Spleen (tissue), 11 donors: ENCODE measurements at regions not wholly inside any gene's neighbourhood (a gene's known extent, or its start where the extent isn't known, plus 50 kb on each side); places are given as distances from the start of the nearest gene placed in this dataset.

Experiments
- DNase-seq: peaks from one replicate; pipeline ENCODE4 v3.0.0-alpha.2; 2020
- H3K27ac ChIP-seq, 8 donors: fragments of 200-600 bp; sonication (generic) in 7 of 8; 1 replicate in 4 of 8; 2 replicates in 4 of 8; pipeline versions ENCODE4 v1.5.0 to v1.8.0; 2016 to 2021; ENCODE audit warnings: inconsistent platforms in 4 of 8, mild to moderate bottlenecking in 4 of 8, moderate library complexity in 1 of 8
- H3K27me3 ChIP-seq, 7 donors: fragments of 200-600 bp; sonication (generic) in 6 of 7; replicated peaks in 1 of 7; 1 replicate in 4 of 7; 2 replicates in 3 of 7; pipeline versions ENCODE4 v1.5.0 to v1.8.0; 2016 to 2021; ENCODE audit warnings: inconsistent platforms in 3 of 7, mild to moderate bottlenecking in 1 of 7
- H3K36me3 ChIP-seq, 6 donors: fragments of 200-600 bp; sonication (generic) in 5 of 6; 1 replicate in 4 of 6; 2 replicates in 2 of 6; pipeline versions ENCODE4 v1.5.0 to v1.8.0; 2016 to 2021; ENCODE audit warnings: inconsistent platforms in 2 of 6
- H3K4me1 ChIP-seq, 6 donors: fragments of 200-600 bp; sonication (generic) in 5 of 6; 1 replicate in 3 of 6; 2 replicates in 3 of 6; pipeline versions ENCODE4 v1.5.0 to v1.8.0; 2016 to 2021; ENCODE audit warnings: inconsistent platforms in 3 of 6
- H3K4me3 ChIP-seq, 8 donors: fragments of 200-600 bp; sonication (generic) in 7 of 8; 1 replicate in 4 of 8; 2 replicates in 4 of 8; pipeline versions ENCODE4 v1.5.0 to v1.8.0; 2016 to 2021; ENCODE audit warnings: inconsistent platforms in 4 of 8, mild to moderate bottlenecking in 4 of 8, moderate library complexity in 2 of 8
- H3K9me3 ChIP-seq, 8 donors: fragments of 200-600 bp; sonication (generic) in 7 of 8; 1 replicate in 4 of 8; 2 replicates in 4 of 8; pipeline versions ENCODE4 v1.5.0 to v1.8.0; 2016 to 2021; ENCODE audit warnings: inconsistent platforms in 4 of 8
- POLR2A ChIP-seq, 3 donors: fragments of 450-650 bp; IDR thresholded peaks; one replicate each; pipeline ENCODE4 v1.5.1; 2017; ENCODE audit warnings: antibody characterized with exemption in 3 of 3, mild to moderate bottlenecking in 1 of 3
- POLR2AphosphoS5 ChIP-seq, 3 donors: sonication (generic); formaldehyde crosslinking; IDR thresholded peaks; one replicate each; pipeline ENCODE4 v1.5.1; 2017; ENCODE audit warnings: antibody characterized with exemption in 3 of 3
- WGBS, 5 donors: extraction: QIAGEN DNeasy Blood & Tissue Kit in 3 of 5; methylation state at CpG; one replicate each; pipeline versions ENCODE4 v1.1.5 to v1.1.7; 2013 to 2018; 5-methylcytosine and 5-hydroxymethylcytosine counted together
- intact Hi-C: fragments of 100-400 bp; cut with DNase I; formaldehyde crosslinking; loops from one replicate; pipeline ENCODE4 v1.15.0; 2023; ENCODE audit warnings: low total_unique reads
- TF ChIP-seq, protein P1 (sequence below), 11 experiments: fragments of 200-600 bp in 7 of 11; fragments of 450-650 bp in 4 of 11; sonication (generic) in 4 of 11; IDR thresholded peaks in 8 of 11; conservative IDR thresholded peaks in 3 of 11; 1 replicate in 7 of 11; 2 replicates in 4 of 11; pipeline versions ENCODE4 v1.4.0 to v1.8.0; 2016 to 2021; ENCODE audit warnings: antibody characterized with exemption in 11 of 11, inconsistent platforms in 4 of 11, mild to moderate bottlenecking in 1 of 11
- donor health status: healthy with polysubstance abuse.
- donor health status: DM: no; HTN: no; CAD: no; lungs with moderate emphysema.
- donor health status: DM: no; HTN: no; CAD: no.
- donor health status: Bipolar disorder and iron deficiency.
- donor health status: healthy.
- donor health status: DM: no; HTN: no; CAD: no.
- donor health status: DM: yes; HTN: yes; CAD: no.

- no peaks in the 10 kb centered on the region for H3K9me3 ChIP-seq
- intact Hi-C loops = no loop called here
- H3K4me1 ChIP-seq = peaks cover 0 to 4% (median 0%) of the 10 kb centered on the region in 6 donors
- H3K36me3 ChIP-seq = no peaks in the 10 kb centered on the region
- no peak overlapping the region for H3K4me3 ChIP-seq
- TF ChIP-seq POLR2AphosphoS5 (IDR thresholded peaks at IDR 0.05) (no peak), POLR2A (IDR thresholded peaks at IDR 0.05) (no peak)
- TF ChIP-seq, protein P1, sequence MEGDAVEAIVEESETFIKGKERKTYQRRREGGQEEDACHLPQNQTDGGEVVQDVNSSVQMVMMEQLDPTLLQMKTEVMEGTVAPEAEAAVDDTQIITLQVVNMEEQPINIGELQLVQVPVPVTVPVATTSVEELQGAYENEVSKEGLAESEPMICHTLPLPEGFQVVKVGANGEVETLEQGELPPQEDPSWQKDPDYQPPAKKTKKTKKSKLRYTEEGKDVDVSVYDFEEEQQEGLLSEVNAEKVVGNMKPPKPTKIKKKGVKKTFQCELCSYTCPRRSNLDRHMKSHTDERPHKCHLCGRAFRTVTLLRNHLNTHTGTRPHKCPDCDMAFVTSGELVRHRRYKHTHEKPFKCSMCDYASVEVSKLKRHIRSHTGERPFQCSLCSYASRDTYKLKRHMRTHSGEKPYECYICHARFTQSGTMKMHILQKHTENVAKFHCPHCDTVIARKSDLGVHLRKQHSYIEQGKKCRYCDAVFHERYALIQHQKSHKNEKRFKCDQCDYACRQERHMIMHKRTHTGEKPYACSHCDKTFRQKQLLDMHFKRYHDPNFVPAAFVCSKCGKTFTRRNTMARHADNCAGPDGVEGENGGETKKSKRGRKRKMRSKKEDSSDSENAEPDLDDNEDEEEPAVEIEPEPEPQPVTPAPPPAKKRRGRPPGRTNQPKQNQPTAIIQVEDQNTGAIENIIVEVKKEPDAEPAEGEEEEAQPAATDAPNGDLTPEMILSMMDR (IDR thresholded peaks at IDR 0.05 in 8 of 11, conservative IDR thresholded peaks at IDR 0.05 in 3 of 11) = no peak
- WGBS, 5 donors = 70 to 95% (median 90%) methylated on average over 1 of the region's 1 CpG
- DNase-seq = no peak
- H3K27me3 ChIP-seq = no peaks in the 10 kb centered on the region
- no peak overlapping the region for H3K27ac ChIP-seq
Measured at GRCh38 chrX:42017971-42018370, 94.6 kb upstream of the CASK start.

DNA sequence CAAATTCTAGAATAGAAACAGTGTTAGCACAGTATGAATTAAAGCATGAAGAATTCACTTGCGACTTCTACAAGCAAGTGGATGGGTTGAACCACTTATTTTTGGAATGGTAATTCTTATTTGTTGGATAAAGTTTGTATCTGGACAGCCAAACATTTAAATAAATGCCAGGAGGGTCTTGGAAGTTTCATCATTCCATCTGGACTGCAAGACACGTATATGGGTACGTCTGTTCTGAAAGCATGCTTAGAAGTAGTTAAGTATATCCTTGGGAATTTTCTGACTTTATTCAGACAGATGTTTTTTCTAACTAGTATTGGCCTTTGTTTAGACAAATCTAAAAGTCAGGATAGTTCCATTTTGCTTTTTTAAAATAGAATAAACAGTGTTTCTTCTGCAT is 77.5 kb upstream of the CASK start:
- 74 to 94% (median 87%) methylated on average over 3 of the region's 3 CpGs for WGBS, 5 donors
- Histone ChIP-seq H3K27ac (no peak overlapping the region), H3K4me1 (no peaks in the 10 kb centered on the region), H3K4me3 (no peak overlapping the region), H3K36me3 (no peaks in the 10 kb centered on the region), H3K27me3 (no peaks in the 10 kb centered on the region), H3K9me3 (no peaks in the 10 kb centered on the region)
- no peak for TF ChIP-seq POLR2AphosphoS5 (IDR thresholded peaks at IDR 0.05)
- TF ChIP-seq, protein P1 (IDR thresholded peaks at IDR 0.05 in 8 of 11, conservative IDR thresholded peaks at IDR 0.05 in 3 of 11) = no peak
- no peak for DNase-seq
- intact Hi-C loops = no loop called here

- Histone ChIP-seq H3K4me1 (no peaks in the 10 kb centered on the region), H3K36me3 (no peaks in the 10 kb centered on the region), H3K27ac (no peak overlapping the region), H3K27me3 (no peaks in the 10 kb centered on the region), H3K4me3 (no peak overlapping the region), H3K9me3 (no peaks in the 10 kb centered on the region)
- no peak for DNase-seq
- intact Hi-C loops = no loop called here
- WGBS, 5 donors = 77 to 97% (median 85%) methylated on average over 6 of the region's 6 CpGs
- no peak for TF ChIP-seq POLR2AphosphoS5 (IDR thresholded peaks at IDR 0.05)
- TF ChIP-seq, protein P1 (IDR thresholded peaks at IDR 0.05 in 8 of 11, conservative IDR thresholded peaks at IDR 0.05 in 3 of 11) = no peak
- no peak for TF ChIP-seq POLR2A (IDR thresholded peaks at IDR 0.05)
Measured at GRCh38 chrX:41984628-41985027, 61.3 kb upstream of the CASK start.

- DNase-seq = no peak
- intact Hi-C loops = no loop called here
- no peaks in the 10 kb centered on the region for H3K4me1 ChIP-seq
- TF ChIP-seq, protein P1 (IDR thresholded peaks at IDR 0.05 in 8 of 11, conservative IDR thresholded peaks at IDR 0.05 in 3 of 11) = no peak
- TF ChIP-seq POLR2AphosphoS5 (IDR thresholded peaks at IDR 0.05) (no peak), POLR2A (IDR thresholded peaks at IDR 0.05) (no peak)
- H3K9me3 ChIP-seq = no peaks in the 10 kb centered on the region
- peaks cover 0 to 5% (median 0%) of the 10 kb centered on the region in 7 donors for H3K27me3 ChIP-seq
- no peak overlapping the region for H3K4me3 ChIP-seq
- no peak overlapping the region for H3K27ac ChIP-seq
- no peaks in the 10 kb centered on the region for H3K36me3 ChIP-seq
Measured at GRCh38 chrX:41982953-41983352, 59.6 kb upstream of the CASK start.
